AG04450 (cell line): ENCODE measurements at regions not wholly inside any gene's neighbourhood (a gene's known extent, or its start where the extent isn't known, plus 50 kb on each side); places are given as distances from the start of the nearest gene placed in this dataset.

ENCODE experiments used
- CTCF ChIA-PET: fragments of 300-600, 350-600 bp; formaldehyde crosslinking; extraction: SDS; loops from one replicate; lab custom pipeline; 2022; ENCODE audit warnings: antibody characterized with exemption, inconsistent platforms; lab: Charles Lee
- POLR2A ChIA-PET: fragments of 350-600 bp; formaldehyde crosslinking; extraction: SDS; loops from one replicate; lab custom pipeline; 2021; ENCODE audit warnings: antibody characterized with exemption, inconsistent platforms; lab: Yijun Ruan, JAX
- DNase-seq: peaks from one replicate; pipeline ENCODE4 v3.0.0-alpha.2; 2011; ENCODE audit warnings: low read depth, low spot score
- H3K27ac ChIP-seq: one replicate; pipeline ENCODE4 v1.5.1; 2012; ENCODE audit warnings: low read depth, low read length, control low read depth
- H3K27me3 ChIP-seq: one replicate; pipeline ENCODE4 v1.6.0; 2012; ENCODE audit warnings: low read length; ENCODE audit not compliant: control insufficient read depth, insufficient read depth
- H3K4me3 ChIP-seq: 2 replicates; pipeline ENCODE4 v1.5.1; 2011; ENCODE audit warnings: mild to moderate bottlenecking, low read depth, low read length, control low read depth
- H3K9me3 ChIP-seq: 2 replicates; pipeline ENCODE4 v1.5.1; 2012; ENCODE audit warnings: low read length; ENCODE audit not compliant: control insufficient read depth, insufficient read depth
- CTCF ChIP-seq: IDR thresholded peaks from 2 replicates; pipeline ENCODE4 v1.5.1; 2011; ENCODE audit warnings: low read depth, low read length, control low read depth, inconsistent platforms

- no peak for TF ChIP-seq CTCF
- POLR2A ChIA-PET = no interaction called here
Measured at GRCh38 chr20:11219192-11219591, 545.4 kb upstream of the JAG1 start.

GRCh38 chr20:11221046-11221445, 547.2 kb upstream of the JAG1 start:
- POLR2A ChIA-PET = no interaction called here
- CTCF ChIA-PET = no interaction called here
- Histone ChIP-seq H3K9me3 (no peaks in the 10 kb centered on the region), H3K4me3 (no peak overlapping the region), H3K27me3 (no peaks in the 10 kb centered on the region), H3K27ac (no peak overlapping the region)
- TF ChIP-seq CTCF = no peak
- no peak for DNase-seq

More at GRCh38 chr20:11219192-11219591, 545.4 kb upstream of the JAG1 start:
- no peak overlapping the region for H3K4me3 ChIP-seq
- CTCF ChIA-PET = interaction anchor here (3.6 kb wide), 1 partner anchor 14 kb away, joined by 16 read pairs; no protein-coding TSS in a partner anchor
- DNase-seq = no peak
- no peak overlapping the region for H3K27ac ChIP-seq
- H3K27me3 ChIP-seq = no peaks in the 10 kb centered on the region
- H3K9me3 ChIP-seq = no peaks in the 10 kb centered on the region

- DNase-seq = no peak
- Histone ChIP-seq H3K27me3 (no peaks in the 10 kb centered on the region), H3K9me3 (no peaks in the 10 kb centered on the region), H3K27ac (no peak overlapping the region), H3K4me3 (no peak overlapping the region)
- ChIA-PET POLR2A (no interaction called here), CTCF (interaction anchor here (0.6 to 1.2 kb wide), 2 partner anchors 321 to 548 kb away, joined by 3 read pairs; partner anchors contain the start of gene JAG1)
- TF ChIP-seq CTCF = no peak
Measured at GRCh38 chr20:11222243-11222642, 548.4 kb upstream of the JAG1 start.

- Histone ChIP-seq H3K9me3 (no peaks in the 10 kb centered on the region), H3K27me3 (no peaks in the 10 kb centered on the region), H3K4me3 (no peak overlapping the region), H3K27ac (no peak overlapping the region)
- ChIA-PET POLR2A (no interaction called here), CTCF (no interaction called here)
- DNase-seq = no peak
- no peak for TF ChIP-seq CTCF
Measured at GRCh38 chr20:11227602-11228001, 553.8 kb upstream of the JAG1 start.

GRCh38 chr20:11229772-11230171, 556.0 kb upstream of the JAG1 start:
- Histone ChIP-seq H3K4me3 (no peak overlapping the region), H3K9me3 (no peaks in the 10 kb centered on the region), H3K27me3 (no peaks in the 10 kb centered on the region), H3K27ac (peak overlapping the region; percentile 50)
- DNase-seq = peak; percentile 88
- CTCF ChIA-PET = no interaction called here
- TF ChIP-seq CTCF = no peak
- POLR2A ChIA-PET = no interaction called here
